ENCODE measurements at regions not wholly inside any gene's neighbourhood (a gene's known extent, or its start where the extent isn't known, plus 50 kb on each side); places are given as distances from the start of the nearest gene placed in this dataset.

DNA sequence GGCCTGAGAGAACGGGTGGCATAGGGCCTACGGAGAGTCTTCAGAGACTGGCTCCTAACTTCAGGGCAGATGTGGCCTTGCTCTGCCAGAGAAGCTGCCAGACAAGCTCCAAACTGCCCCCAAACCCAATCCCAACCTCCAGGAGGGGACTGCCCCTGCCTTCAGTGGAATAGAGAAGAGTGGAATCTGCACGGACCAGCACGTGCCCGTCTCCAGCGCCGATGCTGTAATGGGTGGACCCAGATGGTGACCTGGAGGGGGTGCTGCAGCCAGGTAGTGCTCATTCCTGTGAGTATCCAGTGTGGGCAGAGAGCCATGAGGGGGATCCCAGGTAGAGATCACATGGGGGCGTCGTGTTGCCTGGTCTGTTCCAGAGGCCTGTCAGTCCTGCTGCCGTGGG, 73.2 kb upstream of the NKX1-1 start:
- no peak for DNase-seq (ENCODE audit: low read depth in 2 of 2)

DNA sequence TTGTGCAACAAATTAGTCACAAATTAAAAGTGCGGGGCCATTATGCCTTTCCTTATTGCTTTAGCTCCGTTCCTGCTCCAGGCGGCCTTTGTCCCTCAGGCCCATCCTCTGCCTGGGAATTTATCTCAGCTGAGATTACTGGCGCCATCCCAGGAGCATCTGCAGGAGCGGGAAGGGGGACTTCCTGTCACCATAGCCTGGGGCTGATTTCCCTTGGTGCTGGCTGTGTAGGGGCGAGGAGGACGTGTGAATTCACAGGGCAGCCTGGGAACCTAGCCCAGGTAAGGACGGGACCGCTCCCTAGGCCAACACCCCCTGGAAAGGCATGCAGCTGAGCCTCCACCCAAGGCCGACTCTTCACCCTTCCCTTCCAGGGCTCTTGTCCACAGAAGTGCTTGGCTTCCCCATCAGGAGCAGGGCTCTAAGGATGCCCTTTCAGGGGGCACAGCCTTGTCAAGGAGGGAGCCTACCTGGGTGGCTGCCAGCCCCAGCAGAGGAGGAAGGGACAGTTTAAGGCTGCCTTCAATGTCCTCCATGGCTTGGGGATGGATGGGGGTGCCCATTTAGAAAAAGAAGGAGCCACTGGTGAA, 72.6 kb upstream of the NKX1-1 start:
- DNase-seq (ENCODE audit: low read depth in 2 of 2): no peak

DNA sequence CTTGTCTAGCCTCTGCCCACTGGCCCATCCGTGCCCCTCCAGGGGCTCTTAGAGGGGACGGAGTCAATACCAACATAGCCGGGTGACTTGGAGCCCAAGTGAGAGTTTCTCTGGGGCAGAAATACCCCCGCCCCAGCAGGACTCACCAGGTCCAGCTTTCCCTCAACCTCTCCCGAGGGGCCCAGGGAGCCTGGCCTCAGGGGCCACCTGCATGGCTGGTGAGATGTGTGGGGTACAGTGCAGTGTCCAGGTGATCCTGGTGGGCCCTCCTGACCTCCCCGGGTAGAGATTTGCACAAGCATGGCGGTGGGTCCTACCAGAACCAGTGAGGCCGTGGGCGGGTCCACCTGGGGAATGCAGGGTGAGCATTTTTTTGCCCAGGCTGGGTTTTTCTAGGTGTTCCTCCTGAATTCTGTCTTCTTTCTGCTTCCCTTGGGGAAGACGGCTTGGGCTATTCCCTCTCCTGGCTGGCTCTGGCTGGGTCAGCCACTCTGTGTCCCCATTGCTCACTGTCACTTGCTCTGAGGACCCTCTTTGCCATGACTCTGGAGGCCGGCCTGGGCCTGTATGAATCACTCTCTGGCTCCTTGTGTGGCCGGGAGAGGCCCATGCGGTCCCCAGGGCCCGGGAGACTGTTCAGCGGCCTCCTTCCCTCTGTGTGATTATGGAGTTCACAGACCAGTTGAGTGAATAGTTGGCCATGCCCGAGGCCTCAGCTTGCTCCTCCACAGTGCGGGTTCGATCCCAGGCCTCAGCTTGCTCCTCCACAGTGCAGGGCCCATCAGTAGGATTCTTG, 71.0 kb upstream of the NKX1-1 start:
- no peak for DNase-seq (ENCODE audit: low read depth in 2 of 2)

DNA sequence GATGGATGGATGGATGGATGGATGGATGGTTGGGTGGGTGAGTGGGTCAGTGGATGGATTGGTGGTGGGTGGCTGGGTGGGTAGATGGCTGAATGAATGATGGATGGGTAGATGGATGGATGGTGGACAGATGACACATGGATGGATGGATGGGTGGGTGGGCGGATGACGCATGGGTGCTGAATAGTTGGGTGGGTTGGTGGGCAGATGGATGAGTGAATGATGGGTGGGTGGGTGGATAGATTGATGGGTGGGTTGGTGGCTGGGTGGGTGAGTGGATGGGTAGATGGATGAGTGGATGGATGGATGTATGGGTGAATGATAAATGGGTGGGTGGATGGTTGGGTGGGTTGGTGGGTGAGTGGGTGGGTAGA, 69.9 kb upstream of the NKX1-1 start:
- DNase-seq (ENCODE audit: low read depth in 2 of 2): no peak

DNA sequence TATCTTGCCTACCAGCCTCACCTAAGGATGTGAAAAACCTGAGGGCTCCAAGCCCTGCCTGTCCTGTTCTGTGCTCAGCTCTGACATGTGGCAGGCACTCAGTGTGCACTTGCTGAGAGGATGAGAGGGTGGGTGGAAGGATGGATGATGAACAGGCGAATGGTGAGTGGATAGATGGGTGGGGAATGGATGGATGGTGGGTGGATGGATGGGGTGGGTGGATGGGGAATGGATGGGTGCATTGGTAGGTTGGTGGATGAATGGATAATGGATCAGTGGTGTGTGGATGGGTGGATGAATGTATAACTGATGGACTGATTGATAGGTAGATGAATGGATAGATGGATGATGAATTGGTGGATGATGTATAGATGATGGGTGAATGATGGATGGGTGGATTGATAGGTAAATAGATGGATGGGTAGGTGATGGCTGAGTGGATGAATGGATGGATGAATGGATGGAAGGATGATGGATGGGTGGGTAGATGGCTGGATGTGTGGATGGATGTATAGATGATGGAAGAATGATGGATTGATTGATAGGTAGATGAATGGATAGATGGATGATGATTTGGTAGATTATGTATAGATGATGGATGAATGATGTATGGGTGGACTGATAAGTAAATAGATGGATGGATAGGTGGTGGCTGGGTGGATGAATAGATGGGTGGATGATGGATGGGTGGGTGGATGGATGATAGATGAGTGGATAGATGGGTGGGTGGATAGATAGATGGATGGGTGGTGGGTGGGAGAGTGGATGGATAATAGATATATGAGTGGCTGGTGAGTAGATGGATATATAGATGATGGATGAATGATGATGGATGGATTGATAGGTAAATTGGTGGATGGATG, 69.3 kb upstream of the NKX1-1 start:
- no peak for DNase-seq (ENCODE audit: low read depth in 2 of 2)

DNA sequence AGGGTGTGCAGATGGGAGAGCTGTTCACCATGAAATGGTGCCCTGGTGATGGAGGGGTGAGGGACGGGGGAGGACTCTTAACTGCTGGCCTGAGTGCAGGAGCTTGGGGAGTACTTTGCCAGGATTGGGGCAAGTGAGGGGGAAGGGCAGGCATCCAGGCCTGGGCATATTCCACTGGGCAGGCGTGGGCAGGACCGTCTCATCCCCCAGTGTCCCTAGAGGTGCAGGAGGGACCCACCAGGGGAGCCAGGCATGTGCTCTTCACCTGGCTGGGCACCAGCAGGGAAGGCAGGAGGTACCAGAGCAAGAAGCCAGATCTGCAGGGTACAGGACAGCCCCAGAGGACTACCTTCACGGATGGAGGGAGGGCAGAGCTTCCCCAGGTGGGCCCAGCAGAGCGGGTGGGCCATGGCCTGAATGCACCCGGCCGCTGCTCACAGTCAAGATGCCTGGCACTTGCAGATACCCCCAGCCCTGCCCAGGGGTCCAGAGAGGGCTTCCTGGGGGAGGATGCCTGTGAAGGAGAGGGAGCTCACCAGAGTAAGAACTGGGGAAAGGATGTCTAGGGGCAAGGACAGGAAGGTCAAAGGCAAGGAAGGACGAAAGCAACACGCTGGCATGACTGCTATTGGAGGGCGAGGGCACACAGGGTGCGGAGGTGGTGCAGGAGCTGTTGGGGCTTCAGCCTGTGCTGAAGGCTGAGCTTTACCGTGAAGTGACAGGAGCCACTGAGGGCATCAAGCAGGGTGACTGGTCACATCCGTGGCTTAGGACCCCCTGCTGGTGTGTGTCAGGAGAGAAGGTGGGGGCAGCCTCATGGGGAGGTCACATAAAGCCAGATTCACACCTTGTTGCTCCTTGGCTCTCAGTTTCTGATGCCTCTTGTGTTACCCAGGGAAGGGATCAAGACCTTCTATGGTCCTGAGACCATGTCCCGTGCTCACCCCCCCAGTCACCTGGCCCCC, 68.2 kb upstream of the NKX1-1 start:
- DNase-seq (ENCODE audit: low read depth in 2 of 2): no peak

DNA sequence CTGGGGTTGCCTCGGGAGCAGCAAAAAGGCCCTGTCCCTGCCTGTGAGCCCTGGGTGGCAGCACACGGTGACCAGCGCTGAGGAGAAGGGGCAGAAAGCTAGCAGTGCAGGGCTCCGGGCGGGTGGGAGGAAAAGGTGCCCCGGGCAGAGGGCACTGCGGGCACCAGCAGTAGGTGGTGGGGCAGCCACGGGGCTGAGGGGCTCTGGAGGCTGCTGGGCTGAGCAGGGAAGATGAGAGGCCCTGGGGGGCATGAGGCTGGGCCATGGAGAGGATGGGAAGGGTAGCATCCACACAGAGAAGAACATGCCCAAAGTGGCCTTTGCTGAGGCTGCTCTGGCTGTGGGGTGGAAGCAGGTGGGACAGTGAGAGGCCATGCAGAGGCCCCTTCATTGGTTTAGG, 67.5 kb upstream of the NKX1-1 start:
- no peak for DNase-seq (ENCODE audit: low read depth in 2 of 2)

DNA sequence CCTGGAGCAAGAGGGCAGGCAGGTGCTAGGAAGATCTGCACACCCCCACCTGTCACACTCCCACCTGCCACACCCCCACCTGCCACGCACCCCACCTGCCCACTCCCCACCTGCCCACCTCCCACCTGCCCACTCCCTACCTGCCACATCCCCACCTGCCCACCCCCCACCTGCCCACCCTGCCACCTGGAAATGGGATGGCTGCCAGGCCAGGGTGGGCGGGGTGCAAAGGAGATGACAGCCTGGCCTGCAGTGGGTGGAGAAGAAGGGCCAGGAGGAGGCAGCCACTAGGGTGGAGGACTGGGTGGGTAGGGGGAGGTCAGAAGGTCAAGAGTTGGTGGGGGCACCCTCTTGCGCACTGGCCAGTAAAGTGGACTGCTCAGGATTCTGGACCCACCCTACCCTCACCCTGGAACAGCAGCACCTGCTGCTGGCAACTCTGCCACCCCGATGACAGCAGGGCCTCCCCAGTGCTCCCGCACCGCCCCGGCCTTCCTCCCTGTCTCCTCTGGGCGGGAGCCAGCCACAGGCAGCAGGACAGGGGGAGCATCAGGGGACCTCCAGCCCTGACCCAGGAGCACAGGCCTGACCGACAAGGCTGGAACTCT, 66.8 kb upstream of the NKX1-1 start:
- no peak for DNase-seq (ENCODE audit: low read depth in 2 of 2)

DNA sequence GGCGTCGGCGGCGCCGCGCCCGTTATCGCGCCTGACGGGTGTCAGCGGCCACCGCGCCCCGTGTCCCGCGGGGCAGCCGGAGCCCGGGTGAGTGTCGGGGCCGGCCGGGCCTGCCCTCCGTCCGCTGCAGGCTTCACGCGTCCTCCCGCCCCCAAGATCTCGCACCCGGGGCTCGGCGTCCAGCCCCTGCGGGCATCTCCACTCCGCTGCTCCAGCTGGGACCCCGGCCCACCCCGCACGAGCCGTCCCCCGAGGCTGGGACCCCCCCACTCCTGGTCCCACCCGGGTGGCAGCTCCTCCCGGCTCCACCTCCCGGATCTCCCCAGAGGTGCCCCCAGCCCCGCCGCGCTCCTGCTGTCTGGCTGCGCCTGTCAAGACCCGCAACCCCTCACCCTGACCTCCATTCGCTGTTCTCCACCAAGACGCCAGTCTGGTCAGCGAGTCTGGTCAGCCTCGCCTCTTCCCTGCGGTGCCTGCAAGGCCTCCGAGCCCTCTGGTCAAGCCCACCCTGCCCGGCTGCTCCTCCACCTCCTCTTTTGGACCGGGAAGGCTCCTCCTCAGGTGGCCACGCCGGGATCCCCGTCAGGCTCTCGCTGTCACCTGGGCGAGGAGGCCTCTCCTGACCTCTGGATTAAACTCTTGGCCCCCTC, 66.0 kb upstream of the NKX1-1 start:
- no peak for DNase-seq (ENCODE audit: low read depth in 2 of 2)

DNA sequence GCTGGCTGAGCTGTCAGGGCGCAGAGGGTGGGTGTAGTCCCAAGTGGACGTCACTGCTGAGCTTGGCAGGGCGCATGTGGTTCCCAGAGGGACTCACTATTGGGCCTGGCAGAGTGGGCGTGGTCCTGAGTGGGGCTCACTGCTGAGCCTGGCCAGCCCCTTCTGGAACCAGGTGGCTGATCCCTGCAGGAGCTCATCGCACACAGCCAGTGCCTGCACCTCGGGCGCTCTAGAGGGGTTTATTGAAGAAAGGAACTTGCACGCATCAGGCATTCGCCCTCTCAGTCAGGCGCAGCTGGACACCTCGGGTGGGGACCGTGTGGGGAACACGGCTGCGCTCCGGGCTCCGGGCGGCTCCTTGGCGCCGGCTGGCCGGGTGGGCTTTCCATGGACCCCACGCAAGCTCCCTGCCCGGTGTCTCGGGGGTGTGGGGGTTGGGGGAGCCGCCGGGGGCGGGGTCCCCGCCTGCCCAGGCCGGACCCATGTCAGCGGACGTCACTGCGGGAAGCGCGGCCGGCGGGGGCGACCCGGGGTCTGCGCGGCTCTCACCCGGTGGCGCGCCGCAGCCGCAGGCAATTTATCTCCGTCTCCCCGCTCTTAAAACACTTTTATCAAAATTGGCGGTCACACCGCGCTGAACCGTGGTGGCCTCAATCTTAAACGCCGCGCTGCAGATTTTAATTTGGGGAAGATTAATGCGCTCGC, 65.4 kb upstream of the NKX1-1 start:
- no peak for DNase-seq (ENCODE audit: low read depth in 2 of 2)

DNA sequence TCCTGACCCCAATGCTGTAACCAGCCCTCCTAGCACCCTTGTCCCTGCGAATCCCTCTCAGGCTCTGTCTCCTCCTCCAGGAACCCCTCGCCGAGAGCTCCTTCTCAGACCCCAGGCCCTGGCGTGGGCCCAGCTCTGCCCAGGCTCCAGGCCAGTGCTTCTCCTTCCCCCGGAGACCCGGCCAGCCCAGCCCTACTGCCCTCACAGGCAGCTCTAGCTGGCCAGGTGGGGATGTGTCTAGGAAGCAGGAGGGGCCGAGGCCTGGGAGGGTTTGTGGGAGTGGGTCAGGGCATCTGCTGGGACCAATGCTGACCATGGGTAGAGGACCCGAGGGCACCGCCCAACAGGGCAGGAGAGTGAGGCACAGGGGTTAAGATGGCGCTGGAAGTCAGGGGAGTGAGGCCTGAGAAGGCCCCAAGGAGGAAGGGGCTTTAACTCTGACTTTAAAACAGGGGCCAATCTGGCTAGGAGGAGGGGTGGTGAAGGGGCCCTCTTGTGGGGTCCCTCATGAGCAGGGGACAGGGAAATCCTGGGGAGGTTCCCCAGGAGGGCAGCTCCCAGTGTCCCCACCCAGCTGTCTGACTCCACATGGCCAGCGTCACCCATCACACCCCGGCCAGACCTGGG, 64.7 kb upstream of the NKX1-1 start:
- no peak for DNase-seq (ENCODE audit: low read depth in 2 of 2)

DNA sequence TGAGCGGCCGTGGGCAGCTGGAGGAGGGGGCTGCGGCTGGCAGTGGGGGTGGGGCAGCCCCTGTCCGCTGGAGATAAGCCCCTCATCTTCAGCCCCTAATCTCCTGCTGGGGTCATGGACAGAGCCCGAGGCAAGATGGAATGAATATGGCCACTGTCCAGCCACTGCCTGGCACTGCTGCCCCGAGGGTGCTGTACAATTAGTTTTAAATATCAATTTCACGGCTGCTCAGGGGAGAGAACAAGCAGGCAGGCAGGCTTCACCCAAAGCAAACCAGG, 64.1 kb upstream of the NKX1-1 start:
- DNase-seq (ENCODE audit: low read depth in 2 of 2): no peak

DNA sequence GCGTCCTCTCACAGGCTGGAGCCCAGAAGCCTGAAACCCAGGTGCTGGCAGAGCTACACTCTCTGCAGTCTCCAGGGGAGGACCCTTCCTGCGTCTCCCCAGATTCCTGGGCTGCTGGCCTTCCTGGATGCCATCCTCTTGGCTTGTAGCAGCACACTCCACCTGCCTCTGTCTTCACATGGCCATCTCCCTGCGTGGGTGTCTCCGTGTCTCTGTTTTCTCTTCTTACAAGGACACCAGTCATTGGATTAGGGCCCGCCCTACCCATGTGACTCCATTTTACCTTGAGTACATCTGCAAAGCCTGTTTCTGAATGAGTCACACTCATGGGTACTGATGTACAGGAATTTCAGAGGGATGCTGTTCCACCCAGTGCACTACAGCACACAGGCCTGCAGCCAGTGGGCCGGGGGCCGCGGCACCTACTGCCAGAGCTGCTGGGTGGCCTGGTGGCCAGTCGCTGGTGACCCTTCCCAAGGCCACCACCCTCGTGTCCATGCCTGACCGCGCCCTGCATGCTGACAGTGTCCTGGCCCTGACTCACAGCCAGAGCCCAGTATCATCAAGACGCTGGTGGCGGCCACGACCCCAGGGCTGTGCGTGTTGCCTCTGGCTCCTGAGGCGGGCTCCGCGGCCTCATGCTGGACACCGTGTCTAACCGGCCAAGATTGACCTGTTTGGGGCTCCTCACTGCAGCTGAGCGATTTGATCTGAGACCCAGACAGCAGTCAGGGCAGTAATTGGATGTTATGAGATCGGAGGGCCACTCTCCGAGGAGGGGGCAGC, 63.6 kb upstream of the NKX1-1 start:
- no peak for DNase-seq (ENCODE audit: low read depth in 2 of 2)

DNA sequence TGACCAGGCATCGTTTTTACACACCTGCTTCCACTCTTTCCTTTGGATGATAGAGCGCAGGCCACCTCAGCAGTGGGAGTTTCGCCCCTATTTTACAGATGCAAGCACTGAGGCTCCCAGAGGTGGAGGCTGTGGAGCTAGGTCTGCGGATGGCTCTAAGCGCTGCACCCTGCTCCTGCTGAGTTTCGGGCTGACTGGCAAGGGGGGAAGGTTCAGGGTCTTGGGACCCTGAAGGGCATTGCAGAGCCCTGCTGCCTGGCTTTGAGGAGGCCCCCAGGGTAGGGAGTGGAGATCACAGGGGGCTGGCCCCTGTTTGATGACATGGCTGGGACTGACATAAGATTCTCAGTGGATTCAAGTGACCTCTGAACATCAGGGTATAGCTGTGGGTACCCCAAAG, 62.8 kb upstream of the NKX1-1 start:
- no peak for DNase-seq (ENCODE audit: low read depth in 2 of 2)

DNA sequence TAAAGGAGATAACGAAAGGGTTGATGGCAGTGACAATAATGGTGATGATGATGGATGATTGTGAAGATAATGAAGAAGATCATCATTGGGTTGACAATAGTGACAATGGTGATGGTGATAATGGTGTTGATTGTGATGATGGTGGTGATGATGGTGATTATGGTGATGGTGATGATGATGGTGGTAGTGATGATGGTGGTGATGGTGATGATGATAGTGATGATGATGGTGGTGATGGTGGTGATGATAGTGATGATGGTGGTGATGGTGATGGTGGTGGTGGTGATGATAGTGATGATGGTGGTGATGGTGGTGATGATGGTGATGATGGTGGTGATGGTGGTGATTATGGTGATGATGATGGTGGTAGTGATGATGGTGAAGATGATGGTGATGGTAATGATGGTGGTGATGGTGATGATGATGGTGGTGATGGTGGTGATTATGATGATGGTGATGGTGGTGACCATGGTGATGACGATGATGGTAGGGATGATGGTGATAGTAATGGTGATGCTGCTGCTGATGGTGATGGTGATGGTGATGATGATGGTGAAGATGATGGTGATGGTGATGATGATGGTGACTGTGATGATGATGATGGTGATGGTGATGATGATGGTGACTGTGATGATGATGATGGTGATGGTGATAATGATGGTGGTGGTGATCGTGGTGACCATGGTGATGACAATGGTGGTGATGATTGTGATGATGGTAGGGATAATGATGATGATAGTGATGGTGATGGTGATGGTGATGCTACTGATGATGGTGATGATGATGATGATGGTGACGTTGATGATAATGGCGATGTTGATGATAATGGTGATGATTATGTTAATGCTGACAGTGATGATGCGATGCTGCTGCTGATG, 61.6 kb upstream of the NKX1-1 start:
- DNase-seq (ENCODE audit: low read depth in 2 of 2): no peak

DNA sequence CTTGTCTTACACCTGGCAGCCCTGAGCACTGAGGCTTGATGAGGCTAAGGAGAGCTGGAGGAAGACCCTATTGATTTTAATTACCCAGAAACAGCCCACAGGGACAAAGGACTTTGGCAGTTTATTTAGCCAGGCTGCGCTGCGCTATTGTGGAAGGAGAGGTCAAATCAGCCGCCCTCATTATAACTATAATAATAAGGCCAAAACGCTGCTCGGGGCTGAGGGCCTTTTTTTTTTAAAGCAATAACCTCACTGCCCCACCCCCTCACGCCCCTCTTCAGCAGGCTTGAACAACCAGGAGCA, 60.6 kb upstream of the NKX1-1 start:
- DNase-seq (ENCODE audit: low read depth in 2 of 2): no peak

DNA sequence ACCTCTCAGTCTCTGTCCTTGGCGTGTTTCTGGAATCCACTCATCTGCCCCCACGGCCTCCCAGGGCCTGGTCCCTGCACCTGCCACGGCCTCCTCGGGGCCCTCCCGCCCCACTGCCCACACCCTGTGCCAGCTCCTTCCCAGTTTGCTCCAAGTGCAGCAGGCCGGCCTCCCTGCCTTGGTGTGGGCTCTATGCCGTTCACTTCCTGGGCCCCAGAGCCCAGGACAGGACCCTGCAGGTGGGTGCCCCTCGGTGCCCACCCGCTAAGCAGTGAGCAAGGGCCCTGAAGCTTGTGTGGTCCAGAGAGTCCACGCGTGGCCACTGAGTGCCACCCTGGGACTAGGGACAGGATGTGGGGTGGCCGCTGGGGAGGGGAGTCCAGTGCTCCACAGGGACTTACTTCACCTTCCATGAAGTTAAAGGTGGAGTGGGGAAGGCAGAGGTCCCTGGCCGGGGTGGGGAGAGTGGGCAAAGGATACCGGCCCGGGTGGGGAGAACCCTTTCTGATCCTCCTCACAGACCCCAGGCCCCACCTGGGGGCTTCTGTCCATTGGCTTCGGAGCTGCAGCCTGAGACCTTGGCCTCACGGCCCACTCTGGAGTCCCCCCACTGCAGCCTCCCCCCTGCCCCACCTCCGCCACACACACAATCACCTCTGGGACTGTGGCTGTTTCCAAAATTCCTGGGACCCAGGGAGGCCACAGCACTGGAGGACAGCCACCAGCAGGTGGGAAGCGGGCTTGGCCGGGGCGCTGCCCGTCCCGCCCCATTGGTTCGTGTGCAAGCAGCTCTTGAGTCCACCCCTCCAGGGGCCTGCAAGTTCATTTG, 60.0 kb upstream of the NKX1-1 start:
- DNase-seq (ENCODE audit: low read depth in 2 of 2): no peak

Measured in dermis microvascular lymphatic vessel endothelial cell (primary cell).